BE2C (cell line): ENCODE measurements at regions not wholly inside any gene's neighbourhood (a gene's known extent, or its start where the extent isn't known, plus 50 kb on each side); places are given as distances from the start of the nearest gene placed in this dataset.

Source experiments
- DNase-seq: peaks from one replicate; pipeline ENCODE4 v3.0.0-alpha.2; 2020
- H3K27me3 ChIP-seq: fragments of 250-450 bp; sonication (Bioruptor Pico); 2 replicates; pipeline ENCODE4 v1.5.1; 2020; ENCODE audit warnings: mild to moderate bottlenecking
- H3K36me3 ChIP-seq: fragments of 250-450 bp; sonication (Bioruptor Pico); 2 replicates; pipeline ENCODE4 v1.5.1; 2020; ENCODE audit warnings: mild to moderate bottlenecking
- H3K4me1 ChIP-seq: fragments of 250-450 bp; sonication (Bioruptor Pico); 2 replicates; pipeline ENCODE4 v1.5.1; 2020
- H3K4me3 ChIP-seq: 2 replicates; pipeline ENCODE4 v1.5.1; 2011; ENCODE audit warnings: low read depth, low read length
- H3K9me3 ChIP-seq: fragments of 250-450 bp; sonication (Bioruptor Pico); 2 replicates; pipeline ENCODE4 v1.5.1; 2020
- CTCF ChIP-seq: IDR thresholded peaks from 2 replicates; pipeline ENCODE4 v1.5.1; 2012; ENCODE audit warnings: mild to moderate bottlenecking, low read depth, low read length

DNA sequence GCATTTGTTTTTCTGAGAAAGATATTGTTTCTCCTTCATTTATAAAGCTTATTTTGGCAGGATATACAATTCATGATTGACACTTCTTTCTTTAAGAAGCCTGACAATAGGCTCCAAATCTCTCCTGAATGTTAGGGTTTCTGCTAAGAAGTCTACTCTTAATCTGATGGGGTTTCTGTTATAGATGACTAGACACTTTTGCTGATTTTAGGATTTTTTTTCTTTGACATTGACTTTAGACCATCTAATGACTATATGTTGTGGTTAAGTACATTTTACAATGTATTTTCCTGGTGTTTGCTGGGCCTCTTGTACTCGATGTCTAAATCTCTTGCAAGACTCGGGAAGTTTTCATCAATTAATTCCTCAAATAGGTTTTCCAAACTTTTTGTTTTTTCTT is 321.8 kb upstream of the SMIM30 start:
- TF ChIP-seq CTCF = no peak
- no peaks in the 10 kb centered on the region for H3K36me3 ChIP-seq
- no peak for DNase-seq
- H3K9me3 ChIP-seq = no peaks in the 10 kb centered on the region
- H3K4me1 ChIP-seq = no peaks in the 10 kb centered on the region
- H3K27me3 ChIP-seq = no peaks in the 10 kb centered on the region
- H3K4me3 ChIP-seq = no peak overlapping the region

- no peak for TF ChIP-seq CTCF
Observed at GRCh38 chr7:113431406-113431805, 313.1 kb upstream of the SMIM30 start.

GRCh38 chr7:113424185-113424817 is 305.9 kb upstream of the SMIM30 start:
- no peak overlapping the region for H3K4me3 ChIP-seq
- DNase-seq = no peak
- H3K36me3 ChIP-seq = no peaks in the 10 kb centered on the region
- TF ChIP-seq CTCF = no peak
- no peaks in the 10 kb centered on the region for H3K27me3 ChIP-seq
- peaks cover 2% of the 10 kb centered on the region; the same call in 1 of the 2 replicates for H3K4me1 ChIP-seq
- no peaks in the 10 kb centered on the region for H3K9me3 ChIP-seq

More at GRCh38 chr7:113431406-113431805, 313.1 kb upstream of the SMIM30 start:
- Histone ChIP-seq H3K36me3 (no peaks in the 10 kb centered on the region), H3K27me3 (no peaks in the 10 kb centered on the region), H3K9me3 (no peaks in the 10 kb centered on the region), H3K4me1 (no peaks in the 10 kb centered on the region), H3K4me3 (no peak overlapping the region)
- DNase-seq = no peak

- DNase-seq = peak; percentile 88
- Histone ChIP-seq H3K4me3 (no peak overlapping the region), H3K27me3 (no peaks in the 10 kb centered on the region), H3K36me3 (no peaks in the 10 kb centered on the region), H3K4me1 (peaks cover 2% of the 10 kb centered on the region; the same call in 1 of the 2 replicates), H3K9me3 (no peaks in the 10 kb centered on the region)
- TF ChIP-seq CTCF = peak; percentile 94
Observed at GRCh38 chr7:113421696-113422330, 303.5 kb upstream of the SMIM30 start.

DNA sequence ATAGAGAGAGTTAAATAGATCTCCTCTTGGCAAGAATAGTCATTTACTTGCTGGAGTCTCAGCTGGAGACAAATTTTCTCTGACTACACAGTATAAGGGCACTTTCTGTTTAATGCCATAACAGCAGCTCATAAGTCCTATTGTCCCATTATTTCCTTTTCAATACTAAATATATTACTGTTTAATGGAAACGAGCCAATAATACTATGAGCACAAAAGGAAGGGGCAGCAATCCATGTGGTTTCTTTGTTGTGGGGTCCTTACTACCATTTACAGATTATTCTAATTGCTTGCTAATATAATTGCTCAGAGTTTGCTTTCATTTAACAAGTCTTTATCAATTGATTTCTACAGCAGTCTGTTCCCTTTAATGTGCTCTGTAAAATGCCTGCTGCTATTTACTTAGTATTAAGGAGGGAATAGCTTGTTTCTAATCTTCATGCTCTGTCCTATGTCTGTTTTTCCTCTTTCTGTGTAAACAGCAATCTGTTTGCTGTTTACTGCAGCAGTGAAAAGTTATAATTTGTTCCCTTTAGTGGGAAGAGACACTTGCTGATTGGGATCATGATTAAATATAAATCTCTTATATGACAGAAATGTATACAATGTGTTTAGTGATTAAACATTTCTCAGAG is 296.2 kb upstream of the SMIM30 start:
- no peaks in the 10 kb centered on the region for H3K36me3 ChIP-seq
- no peak for TF ChIP-seq CTCF
- no peaks in the 10 kb centered on the region for H3K9me3 ChIP-seq
- H3K4me1 ChIP-seq = no peaks in the 10 kb centered on the region
- DNase-seq = no peak
- H3K4me3 ChIP-seq = no peak overlapping the region
- H3K27me3 ChIP-seq = no peaks in the 10 kb centered on the region

GRCh38 chr7:113412410-113412809 is 294.1 kb upstream of the SMIM30 start:
- Histone ChIP-seq H3K27me3 (no peaks in the 10 kb centered on the region), H3K36me3 (no peaks in the 10 kb centered on the region), H3K9me3 (no peaks in the 10 kb centered on the region), H3K4me1 (no peaks in the 10 kb centered on the region), H3K4me3 (no peak overlapping the region)
- no peak for DNase-seq
- TF ChIP-seq CTCF = no peak
